SU-DHL-6 (cell line): ENCODE measurements at regions not wholly inside any gene's neighbourhood (a gene's known extent, or its start where the extent isn't known, plus 50 kb on each side); places are given as distances from the start of the nearest gene placed in this dataset.

Experiments
- H2AFZ ChIP-seq: fragments of 200-600 bp; sonication (generic); 2 replicates; pipeline ENCODE4 v1.6.1; 2014; ENCODE audit warnings: low read depth, mild to moderate bottlenecking, moderate library complexity, mixed read lengths, antibody characterized with exemption, low read length; ENCODE audit not compliant: severe bottlenecking
- H3F3A ChIP-seq: fragments of 200-600 bp; shearing (Covaris generic); 2 replicates; pipeline ENCODE4 v1.6.0; 2016; ENCODE audit warnings: antibody characterized with exemption, mild to moderate bottlenecking; ENCODE audit not compliant: insufficient read depth
- H3K27ac ChIP-seq: fragments of 200-600 bp; sonication (generic); 2 replicates; pipeline ENCODE4 v1.5.1; 2016; ENCODE audit warnings: low read depth, mild to moderate bottlenecking, low read length, moderate library complexity, mixed read lengths
- H3K27me3 ChIP-seq: fragments of 200-600 bp; sonication (generic), shearing (Covaris generic); 2 replicates; pipeline ENCODE4 v1.6.0; 2014; ENCODE audit warnings: mild to moderate bottlenecking, low read length
- H3K36me3 ChIP-seq: fragments of 200-600 bp; sonication (generic); 2 replicates; pipeline ENCODE4 v1.6.1; 2014; ENCODE audit warnings: mild to moderate bottlenecking, low read length, mixed read lengths
- H3K4me2 ChIP-seq: fragments of 300-600, 200-600 bp; shearing (Covaris generic), sonication (generic); 2 replicates; pipeline ENCODE4 v1.6.0; 2014; ENCODE audit warnings: low read length, low read depth, mild to moderate bottlenecking; ENCODE audit not compliant: poor library complexity, severe bottlenecking
- H3K4me3 ChIP-seq: fragments of 200-600 bp; sonication (generic); 2 replicates; pipeline ENCODE4 v1.5.1; 2014; ENCODE audit warnings: antibody characterized with exemption, low read length, mild to moderate bottlenecking, mixed read lengths; ENCODE audit not compliant: insufficient read depth, poor library complexity, severe bottlenecking
- H3K79me2 ChIP-seq: fragments of 200-600 bp; sonication (generic); 2 replicates; pipeline ENCODE4 v1.6.1; 2014; ENCODE audit warnings: mild to moderate bottlenecking, low read length, moderate library complexity; ENCODE audit not compliant: insufficient read depth
- H3K9ac ChIP-seq: fragments of 200-600 bp; sonication (generic); 2 replicates; pipeline ENCODE4 v1.7.0; 2014; ENCODE audit warnings: mild to moderate bottlenecking, low read length
- H3K9me2 ChIP-seq: fragments of 200-600 bp; sonication (generic); replicated peaks from 2 replicates; pipeline ENCODE4 v1.6.1; 2014; ENCODE audit warnings: low read length; ENCODE audit not compliant: insufficient read depth
- H3K9me3 ChIP-seq: fragments of 200-600 bp; sonication (generic); 2 replicates; pipeline ENCODE4 v1.6.1; 2014; ENCODE audit warnings: low read length, mixed read lengths; ENCODE audit not compliant: insufficient read depth
- H4K20me1 ChIP-seq: fragments of 200-600 bp; sonication (generic); 2 replicates; pipeline ENCODE4 v1.6.1; 2014; ENCODE audit warnings: low read depth, mild to moderate bottlenecking, antibody characterized with exemption, low read length, moderate library complexity, mixed read lengths
- CTCF ChIP-seq: fragments of 200-600 bp; sonication (generic); IDR thresholded peaks from one replicate; pipeline ENCODE4 v1.5.1; 2017; ENCODE audit warnings: antibody characterized with exemption, mild to moderate bottlenecking, low read length, moderate library complexity; ENCODE audit not compliant: insufficient read depth, poor library complexity, severe bottlenecking
- EZH2phosphoT487 ChIP-seq: fragments of 200-600 bp; sonication (generic), shearing (Covaris generic); conservative IDR thresholded peaks from 2 replicates; pipeline ENCODE4 v1.6.1; 2018; ENCODE audit warnings: mild to moderate bottlenecking, antibody characterized with exemption, low read length, moderate library complexity, mixed read lengths

DNA sequence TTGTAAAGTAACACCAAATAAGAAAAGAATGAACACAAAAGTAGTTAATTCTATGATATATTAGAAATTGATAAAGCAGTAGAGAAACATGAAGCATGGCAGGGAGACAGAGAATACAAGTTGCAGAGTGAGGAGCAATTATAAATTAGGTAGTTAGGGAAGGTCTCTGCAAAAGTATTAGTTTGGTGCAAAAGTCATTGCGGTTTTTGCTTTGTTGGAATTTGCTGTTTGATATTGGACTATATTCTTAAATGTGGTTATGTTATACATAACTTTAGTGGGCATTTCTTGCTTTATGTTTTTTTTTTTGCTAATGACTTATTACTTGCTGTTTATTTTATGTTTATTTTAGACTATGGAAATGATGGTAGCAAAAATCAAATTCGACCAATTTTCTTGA, 402.2 kb downstream of the SFMBT2 start:
- no peaks in the 10 kb centered on the region for H3F3A ChIP-seq
- H3K27me3 ChIP-seq = no peaks in the 10 kb centered on the region
- no peaks in the 10 kb centered on the region for H4K20me1 ChIP-seq
- no peaks in the 10 kb centered on the region for H3K36me3 ChIP-seq
- H3K4me3 ChIP-seq = no peak overlapping the region
- no peak overlapping the region for H3K9ac ChIP-seq
- no peak overlapping the region for H3K4me2 ChIP-seq
- H3K9me3 ChIP-seq = no peaks in the 10 kb centered on the region
- TF ChIP-seq CTCF = no peak
- no peak for TF ChIP-seq EZH2phosphoT487
- H3K79me2 ChIP-seq = no peaks in the 10 kb centered on the region
- no peak overlapping the region for H3K27ac ChIP-seq
- H3K9me2 ChIP-seq = no peaks in the 10 kb centered on the region
- no peak overlapping the region for H2AFZ ChIP-seq

DNA sequence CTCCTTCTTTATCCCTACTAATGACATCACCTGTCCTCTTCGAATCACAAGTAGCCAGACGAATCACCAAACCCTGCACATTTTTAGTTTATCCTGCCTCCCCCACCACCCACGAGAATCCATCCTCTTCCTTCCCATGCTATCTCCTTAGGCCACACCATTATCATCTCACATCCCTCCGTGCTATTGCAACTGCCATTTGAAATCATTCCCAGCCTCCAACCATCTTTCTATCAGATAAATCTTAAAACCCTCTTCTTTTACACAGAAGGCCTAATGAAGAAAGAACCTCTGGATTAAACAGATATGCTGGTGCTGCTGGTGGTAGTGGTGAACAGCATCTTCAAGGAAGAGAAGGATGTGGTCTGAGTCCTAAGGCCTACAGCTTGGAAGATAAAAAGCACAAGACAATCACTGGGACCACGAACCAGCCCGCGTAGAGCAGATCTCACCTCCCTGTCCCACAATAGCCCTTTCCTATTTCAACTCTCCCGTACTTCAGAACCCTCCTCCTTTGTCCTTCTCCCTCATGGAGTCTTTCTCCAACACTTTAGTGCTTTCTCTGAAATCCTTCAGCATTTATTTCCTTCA, 403.1 kb downstream of the SFMBT2 start:
- no peaks in the 10 kb centered on the region for H3K27me3 ChIP-seq
- H4K20me1 ChIP-seq = no peaks in the 10 kb centered on the region
- no peak overlapping the region for H2AFZ ChIP-seq
- TF ChIP-seq EZH2phosphoT487 (no peak), CTCF (no peak)
- H3K79me2 ChIP-seq = no peaks in the 10 kb centered on the region
- H3K4me3 ChIP-seq = no peak overlapping the region
- H3K9me2 ChIP-seq = no peaks in the 10 kb centered on the region
- no peak overlapping the region for H3K4me2 ChIP-seq
- no peak overlapping the region for H3K27ac ChIP-seq
- no peaks in the 10 kb centered on the region for H3F3A ChIP-seq
- no peaks in the 10 kb centered on the region for H3K9me3 ChIP-seq
- H3K9ac ChIP-seq = no peak overlapping the region
- no peaks in the 10 kb centered on the region for H3K36me3 ChIP-seq

GRCh38 chr10:7006566-7006965, 404.3 kb downstream of the SFMBT2 start:
- no peak overlapping the region for H3K27ac ChIP-seq
- H2AFZ ChIP-seq = no peak overlapping the region
- H3F3A ChIP-seq = no peaks in the 10 kb centered on the region
- H3K4me2 ChIP-seq = no peak overlapping the region
- H3K9me2 ChIP-seq = no peaks in the 10 kb centered on the region
- no peak overlapping the region for H3K4me3 ChIP-seq
- no peaks in the 10 kb centered on the region for H3K79me2 ChIP-seq
- H3K27me3 ChIP-seq = no peaks in the 10 kb centered on the region
- no peaks in the 10 kb centered on the region for H3K9me3 ChIP-seq
- no peaks in the 10 kb centered on the region for H4K20me1 ChIP-seq
- no peaks in the 10 kb centered on the region for H3K36me3 ChIP-seq
- no peak overlapping the region for H3K9ac ChIP-seq
- TF ChIP-seq CTCF (no peak), EZH2phosphoT487 (no peak)
